KBM-7 (cell line): ENCODE measurements at regions not wholly inside any gene's neighbourhood (a gene's known extent, or its start where the extent isn't known, plus 50 kb on each side); places are given as distances from the start of the nearest gene placed in this dataset.

ENCODE experiments used
- DNase-seq: peaks from one replicate; pipeline ENCODE4 v3.0.0-alpha.2; 2015
- in situ Hi-C: fragments of 300-500 bp; cut with MboI; formaldehyde crosslinking; loops from 2 replicates; pipeline ENCODE4 v1.14.3; 2020; ENCODE audit warnings: low sequenced_read_pairs, low pct_unique_long_range_greater_than_20kb, mixed read lengths

- in situ Hi-C loops: no loop called here
- DNase-seq: no peak
Observed at GRCh38 chr5:57698802-57699201, 216.2 kb upstream of the ACTBL2 start.

- in situ Hi-C loops: no loop called here
Observed at GRCh38 chr5:57698086-57698485, 215.5 kb upstream of the ACTBL2 start.

GRCh38 chr5:57696825-57697570 lies 214.4 kb upstream of the ACTBL2 start:
- no peak for DNase-seq
- in situ Hi-C loops: no loop called here

More at GRCh38 chr5:57698086-57698485, 215.5 kb upstream of the ACTBL2 start:
- no peak for DNase-seq

GRCh38 chr5:57696389-57696769 lies 213.8 kb upstream of the ACTBL2 start:
- in situ Hi-C loops: no loop called here

GRCh38 chr5:57695706-57696388 lies 213.2 kb upstream of the ACTBL2 start:
- in situ Hi-C loops: no loop called here
- DNase-seq: no peak

More at GRCh38 chr5:57696389-57696769, 213.8 kb upstream of the ACTBL2 start:
- no peak for DNase-seq

- no peak for DNase-seq
- in situ Hi-C loops: no loop called here
Observed at GRCh38 chr5:57695179-57695578, 212.6 kb upstream of the ACTBL2 start.

GRCh38 chr5:57693488-57694305 lies 211.1 kb upstream of the ACTBL2 start:
- in situ Hi-C loops: no loop called here
- DNase-seq: no peak

GRCh38 chr5:57692582-57693487 lies 210.2 kb upstream of the ACTBL2 start:
- no peak for DNase-seq
- in situ Hi-C loops: no loop called here

- in situ Hi-C loops: no loop called here
Observed at GRCh38 chr5:57690724-57691123, 208.1 kb upstream of the ACTBL2 start.

GRCh38 chr5:57687596-57687995 lies 205.0 kb upstream of the ACTBL2 start:
- in situ Hi-C loops: no loop called here
- DNase-seq: no peak

More at GRCh38 chr5:57690724-57691123, 208.1 kb upstream of the ACTBL2 start:
- DNase-seq: no peak

- no peak for DNase-seq
- in situ Hi-C loops: no loop called here
Observed at GRCh38 chr5:57685516-57686255, 203.1 kb upstream of the ACTBL2 start.

- DNase-seq: no peak
- in situ Hi-C loops: no loop called here
Observed at GRCh38 chr5:57684299-57684702, 201.7 kb upstream of the ACTBL2 start.

GRCh38 chr5:57683036-57683630 lies 200.5 kb upstream of the ACTBL2 start:
- no peak for DNase-seq
- in situ Hi-C loops: no loop called here

GRCh38 chr5:57681942-57682341 lies 199.3 kb upstream of the ACTBL2 start:
- DNase-seq: no peak
- in situ Hi-C loops: no loop called here

- in situ Hi-C loops: no loop called here
- no peak for DNase-seq
Observed at GRCh38 chr5:57680686-57681085, 198.1 kb upstream of the ACTBL2 start.

- in situ Hi-C loops: no loop called here
- no peak for DNase-seq
Observed at GRCh38 chr5:57677235-57677634, 194.6 kb upstream of the ACTBL2 start.

GRCh38 chr5:57676222-57677098 lies 193.8 kb upstream of the ACTBL2 start:
- no peak for DNase-seq
- in situ Hi-C loops: no loop called here
